ENCODE measurements at regions not wholly inside any gene's neighbourhood (a gene's known extent, or its start where the extent isn't known, plus 50 kb on each side); places are given as distances from the start of the nearest gene placed in this dataset.

DNA sequence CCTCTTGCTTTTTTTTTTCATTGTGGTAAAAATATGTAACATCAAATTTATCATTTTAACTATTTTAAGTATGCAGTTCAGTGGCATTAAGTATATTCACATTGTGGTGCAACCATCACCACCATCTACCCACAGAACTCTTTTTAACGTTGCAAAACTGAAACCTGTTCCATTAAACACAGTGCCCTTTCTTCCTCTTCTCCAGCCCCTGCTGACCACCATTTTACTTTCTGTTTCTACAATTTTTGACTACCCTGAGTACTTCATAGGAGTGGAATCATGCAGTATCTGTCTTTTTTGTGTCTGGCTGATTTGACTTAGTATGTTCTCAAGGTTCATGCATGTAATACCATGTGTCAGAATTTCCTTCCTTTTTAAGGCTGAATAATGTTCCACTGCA, 153.1 kb downstream of the FGF9 start:
- TF ChIP-seq, protein P1, sequence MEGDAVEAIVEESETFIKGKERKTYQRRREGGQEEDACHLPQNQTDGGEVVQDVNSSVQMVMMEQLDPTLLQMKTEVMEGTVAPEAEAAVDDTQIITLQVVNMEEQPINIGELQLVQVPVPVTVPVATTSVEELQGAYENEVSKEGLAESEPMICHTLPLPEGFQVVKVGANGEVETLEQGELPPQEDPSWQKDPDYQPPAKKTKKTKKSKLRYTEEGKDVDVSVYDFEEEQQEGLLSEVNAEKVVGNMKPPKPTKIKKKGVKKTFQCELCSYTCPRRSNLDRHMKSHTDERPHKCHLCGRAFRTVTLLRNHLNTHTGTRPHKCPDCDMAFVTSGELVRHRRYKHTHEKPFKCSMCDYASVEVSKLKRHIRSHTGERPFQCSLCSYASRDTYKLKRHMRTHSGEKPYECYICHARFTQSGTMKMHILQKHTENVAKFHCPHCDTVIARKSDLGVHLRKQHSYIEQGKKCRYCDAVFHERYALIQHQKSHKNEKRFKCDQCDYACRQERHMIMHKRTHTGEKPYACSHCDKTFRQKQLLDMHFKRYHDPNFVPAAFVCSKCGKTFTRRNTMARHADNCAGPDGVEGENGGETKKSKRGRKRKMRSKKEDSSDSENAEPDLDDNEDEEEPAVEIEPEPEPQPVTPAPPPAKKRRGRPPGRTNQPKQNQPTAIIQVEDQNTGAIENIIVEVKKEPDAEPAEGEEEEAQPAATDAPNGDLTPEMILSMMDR (conservative IDR thresholded peaks at IDR 0.05 in 1 of 2, IDR thresholded peaks at IDR 0.05 in 1 of 2; ENCODE audit: low read depth in 1 of 2, low read length in 2 of 2) = no peak
- TF ChIP-seq EZH2 (IDR thresholded peaks at IDR 0.05; ENCODE audit: low read length, missing control alignments) = no peak
